Gastrocnemius medialis (tissue), 4 donors: ENCODE measurements at regions not wholly inside any gene's neighbourhood (a gene's known extent, or its start where the extent isn't known, plus 50 kb on each side); places are given as distances from the start of the nearest gene placed in this dataset.

ENCODE experiments used
- ATAC-seq, 2 donors: fragments of 150-250 bp; one replicate each; pipeline ENCODE4 v1.9.1; 2016
- DNase-seq, 2 donors: peaks; one replicate each; pipeline ENCODE4 v3.0.0-alpha.2; 2019
- H3K27ac ChIP-seq, 4 donors: fragments of 200-600 bp; sonication (generic); 1 replicate in 1 of 4; 2 replicates in 3 of 4; pipeline ENCODE4 v1.5.1; 2016 to 2018; ENCODE audit warnings: mild to moderate bottlenecking in 2 of 4, moderate library complexity in 1 of 4
- H3K27me3 ChIP-seq, 3 donors: fragments of 200-600 bp; sonication (generic) in 2 of 3; 1 replicate in 1 of 3; 2 replicates in 2 of 3; pipeline versions ENCODE4 v1.5.1 to v1.6.0; 2016 to 2019; ENCODE audit warnings: mild to moderate bottlenecking in 1 of 3, moderate library complexity in 1 of 3
- H3K36me3 ChIP-seq, 2 donors: fragments of 200-600 bp; sonication (generic) in 1 of 2; one replicate each; pipeline ENCODE4 v1.5.1; 2017 to 2018
- H3K4me1 ChIP-seq, 2 donors: fragments of 200-600 bp; sonication (generic) in 1 of 2; one replicate each; pipeline ENCODE4 v1.5.1; 2016 to 2017; ENCODE audit warnings: mild to moderate bottlenecking in 2 of 2
- H3K4me3 ChIP-seq, 4 donors: fragments of 200-600 bp; sonication (generic) in 3 of 4; 1 replicate in 1 of 4; 2 replicates in 3 of 4; pipeline ENCODE4 v1.5.1; 2016 to 2019; ENCODE audit warnings: mild to moderate bottlenecking in 2 of 4
- H3K9me3 ChIP-seq, 3 donors: fragments of 200-600 bp; sonication (generic) in 2 of 3; 1 replicate in 1 of 3; 2 replicates in 2 of 3; pipeline ENCODE4 v1.5.1; 2016 to 2019
- CTCF ChIP-seq, 5 experiments: fragments of 450-650 bp in 3 of 5; fragments of 200-600 bp in 2 of 5; sonication (generic) in 2 of 5; IDR thresholded peaks in 4 of 5; conservative IDR thresholded peaks in 1 of 5; 1 replicate in 4 of 5; 2 replicates in 1 of 5; pipeline ENCODE4 v1.5.1; 2016 to 2019; ENCODE audit warnings: antibody characterized with exemption in 5 of 5, mild to moderate bottlenecking in 3 of 5, moderate library complexity in 3 of 5
- POLR2A ChIP-seq, 2 donors: fragments of 450-650 bp; IDR thresholded peaks; one replicate each; pipeline ENCODE4 v1.6.1; 2017; ENCODE audit warnings: antibody characterized with exemption in 2 of 2, mild to moderate bottlenecking in 2 of 2, moderate library complexity in 2 of 2
- in situ Hi-C, 4 donors: fragments of 200-750 bp; cut with MboI; loops; one replicate each; pipeline versions ENCODE4 v1.15.0 to v1.8.0; 2017; ENCODE audit warnings: low sequenced_read_pairs in 4 of 4
- intact Hi-C: fragments of 100-400 bp; cut with DNase I; formaldehyde crosslinking; loops from one replicate; pipeline ENCODE4 v1.15.1; 2023; ENCODE audit warnings: low total_unique reads

GRCh38 chr6:146871611-146872425, 273.0 kb downstream of the ADGB start:
- ATAC-seq (no peak), DNase-seq (no peak)
- TF ChIP-seq POLR2A (IDR thresholded peaks at IDR 0.05) (no peak), CTCF (IDR thresholded peaks at IDR 0.05 in 4 of 5, conservative IDR thresholded peaks at IDR 0.05 in 1 of 5) (no peak)
- no peak overlapping the region for H3K4me3 ChIP-seq
- H3K36me3 ChIP-seq, result no peaks in the 10 kb centered on the region
- H3K27me3 ChIP-seq, result no peaks in the 10 kb centered on the region
- in situ Hi-C loops (no loop called here), intact Hi-C loops (no loop called here)
- no peak overlapping the region for H3K27ac ChIP-seq
- no peaks in the 10 kb centered on the region for H3K9me3 ChIP-seq
- H3K4me1 ChIP-seq, result no peaks in the 10 kb centered on the region

GRCh38 chr6:146872426-146872785, 273.6 kb downstream of the ADGB start:
- Histone ChIP-seq H3K4me1 (no peaks in the 10 kb centered on the region), H3K4me3 (no peak overlapping the region), H3K27me3 (no peaks in the 10 kb centered on the region), H3K9me3 (no peaks in the 10 kb centered on the region), H3K36me3 (no peaks in the 10 kb centered on the region), H3K27ac (no peak overlapping the region)
- DNase-seq, result no peak
- in situ Hi-C loops, result no loop called here
- TF ChIP-seq POLR2A (IDR thresholded peaks at IDR 0.05), result no peak
- TF ChIP-seq CTCF (IDR thresholded peaks at IDR 0.05 in 4 of 5, conservative IDR thresholded peaks at IDR 0.05 in 1 of 5), result no peak
- ATAC-seq, result no peak
- intact Hi-C loops, result no loop called here

DNA sequence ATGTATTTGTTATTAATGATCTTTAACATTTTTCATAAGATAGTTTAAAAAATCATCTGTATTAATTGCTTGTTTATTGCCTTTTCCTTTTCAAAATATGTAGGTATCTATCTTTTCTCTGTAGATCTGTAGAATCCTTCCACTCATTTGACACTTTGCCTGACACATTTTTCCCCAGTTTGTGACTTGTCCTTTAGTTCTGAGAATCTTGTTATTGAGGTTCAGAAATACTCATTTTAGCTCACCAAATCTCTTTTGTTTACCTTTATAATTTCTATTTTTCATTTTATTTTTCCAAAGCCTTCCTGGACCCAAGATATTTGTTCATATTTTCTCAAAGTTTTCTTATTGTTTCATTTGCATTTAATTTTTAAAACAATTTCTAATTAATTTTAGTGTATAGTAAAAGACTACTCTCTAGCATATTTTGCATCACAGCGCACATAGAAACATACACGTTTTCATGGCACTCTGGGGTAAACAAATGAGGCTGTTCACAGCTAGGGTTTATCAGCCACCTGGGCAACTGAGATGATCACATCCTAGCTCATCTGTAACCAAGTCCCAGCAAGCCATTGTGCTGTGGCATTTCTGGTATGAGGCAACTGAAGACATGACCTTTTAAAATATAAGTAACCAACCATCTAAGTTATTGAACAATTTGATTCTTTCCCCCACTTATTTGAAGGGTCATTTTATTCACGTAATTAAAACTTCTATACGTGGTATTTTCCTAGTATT, 275.7 kb downstream of the ADGB start:
- no peak overlapping the region for H3K4me3 ChIP-seq
- no peaks in the 10 kb centered on the region for H3K9me3 ChIP-seq
- no peaks in the 10 kb centered on the region for H3K27me3 ChIP-seq
- in situ Hi-C loops, result no loop called here
- H3K27ac ChIP-seq, result no peak overlapping the region
- intact Hi-C loops, result no loop called here
- TF ChIP-seq POLR2A (IDR thresholded peaks at IDR 0.05) (no peak), CTCF (IDR thresholded peaks at IDR 0.05 in 4 of 5, conservative IDR thresholded peaks at IDR 0.05 in 1 of 5) (no peak)
- H3K4me1 ChIP-seq, result peaks cover 0 to 3% of the 10 kb centered on the region in 2 donors
- DNase-seq (no peak), ATAC-seq (no peak)
- no peaks in the 10 kb centered on the region for H3K36me3 ChIP-seq

- no peak for DNase-seq
- no peak overlapping the region for H3K4me3 ChIP-seq
- H3K27me3 ChIP-seq, result no peaks in the 10 kb centered on the region
- H3K9me3 ChIP-seq, result no peaks in the 10 kb centered on the region
- no peak overlapping the region for H3K27ac ChIP-seq
- TF ChIP-seq POLR2A (IDR thresholded peaks at IDR 0.05) (no peak), CTCF (IDR thresholded peaks at IDR 0.05 in 4 of 5, conservative IDR thresholded peaks at IDR 0.05 in 1 of 5) (no peak)
- peaks cover 0 to 3% of the 10 kb centered on the region in 2 donors for H3K4me1 ChIP-seq
- in situ Hi-C loops, result no loop called here
- intact Hi-C loops, result no loop called here
- no peak for ATAC-seq
- no peaks in the 10 kb centered on the region for H3K36me3 ChIP-seq
These were observed 277.1 kb downstream of the ADGB start for GRCh38 chr6:146875927-146876270.
